SK-N-SH (cell line): ENCODE measurements at regions not wholly inside any gene's neighbourhood (a gene's known extent, or its start where the extent isn't known, plus 50 kb on each side); places are given as distances from the start of the nearest gene placed in this dataset.

Experiments
- CTCF ChIA-PET: fragments of 300-600, 350-600 bp; formaldehyde crosslinking; extraction: SDS; loops from one replicate; lab custom pipeline; 2021; lab: Yijun Ruan, JAX
- POLR2A ChIA-PET: fragments of 350-600 bp; sonication (Branson Sonifier 250); formaldehyde crosslinking; extraction: SDS; loops from one replicate; lab custom pipeline; 2020; ENCODE audit warnings: antibody characterized with exemption, inconsistent platforms; lab: Yijun Ruan, JAX
- DNase-seq: peaks from one replicate; pipeline ENCODE4 v3.0.0; 2012
- H2AFZ ChIP-seq: fragments of 200-600 bp; sonication (generic); 2 replicates; pipeline ENCODE4 v1.8.1; 2016; ENCODE audit warnings: antibody characterized with exemption, mild to moderate bottlenecking, low read depth
- H3F3A ChIP-seq: fragments of 200-600 bp; sonication (generic); replicated peaks from 2 replicates; pipeline ENCODE3; 2016; ENCODE audit warnings: antibody characterized with exemption, mild to moderate bottlenecking; ENCODE audit not compliant: insufficient read depth
- H3K27ac ChIP-seq, 2 experiments: fragments of 200-500 bp in 1 of 2; fragments of 200-600 bp in 1 of 2; sonication (Bioruptor generic) in 1 of 2; sonication (generic), shearing (Covaris generic) in 1 of 2; 2 replicates each; pipeline versions ENCODE4 v1.5.1 to v1.6.1; 2014 to 2016; ENCODE audit warnings: low read depth in 2 of 2, inconsistent platforms in 1 of 2, low read length in 1 of 2, mild to moderate bottlenecking in 1 of 2, mixed read lengths in 1 of 2
- H3K27me3 ChIP-seq: fragments of 200-600 bp; sonication (generic), shearing (Covaris generic); 2 replicates; pipeline ENCODE4 v1.6.1; 2016; ENCODE audit warnings: mixed run types; ENCODE audit not compliant: insufficient read depth
- H3K36me3 ChIP-seq, 2 experiments: fragments of 200-500 bp in 1 of 2; fragments of 200-600 bp in 1 of 2; sonication (Bioruptor generic) in 1 of 2; sonication (generic) in 1 of 2; replicated peaks in 1 of 2; 2 replicates each; pipeline versions ENCODE3 to v1.5.1; 2014 to 2016; ENCODE audit warnings: low read length in 1 of 2, mild to moderate bottlenecking in 1 of 2; ENCODE audit not compliant: insufficient read depth in 2 of 2, control insufficient read depth in 1 of 2
- H3K4me1 ChIP-seq, 2 experiments: fragments of 200-500 bp in 1 of 2; fragments of 200-600 bp in 1 of 2; sonication (Bioruptor generic) in 1 of 2; sonication (generic), shearing (Covaris generic) in 1 of 2; 2 replicates each; pipeline versions ENCODE4 v1.5.1 to v1.6.1; 2014 to 2016; ENCODE audit warnings: low read depth in 1 of 2, low read length in 1 of 2, mixed run types in 1 of 2; ENCODE audit not compliant: insufficient read depth in 2 of 2, control insufficient read depth in 1 of 2
- H3K4me2 ChIP-seq: fragments of 200-600 bp; sonication (generic), shearing (Covaris generic); 2 replicates; pipeline ENCODE4 v1.6.1; 2017; ENCODE audit warnings: mixed run types
- H3K4me3 ChIP-seq, 2 experiments: fragments of 200-500 bp in 1 of 2; fragments of 200-600 bp in 1 of 2; sonication (Bioruptor generic) in 1 of 2; sonication (generic), shearing (Covaris generic) in 1 of 2; 2 replicates each; pipeline versions ENCODE4 v1.5.1 to v1.8.1; 2014 to 2016; ENCODE audit warnings: low read depth in 2 of 2, inconsistent platforms in 1 of 2, low read length in 1 of 2, mild to moderate bottlenecking in 1 of 2, mixed read lengths in 1 of 2, moderate library complexity in 1 of 2
- H3K79me2 ChIP-seq: fragments of 200-600 bp; sonication (generic); 2 replicates; pipeline ENCODE4 v1.8.1; 2017; ENCODE audit warnings: mild to moderate bottlenecking; ENCODE audit not compliant: insufficient read depth
- H3K9ac ChIP-seq: fragments of 200-600 bp; sonication (generic); 2 replicates; pipeline ENCODE4 v1.6.1; 2017; ENCODE audit warnings: mixed run types
- H3K9me2 ChIP-seq: fragments of 200-600 bp; sonication (generic); 2 replicates; pipeline ENCODE4 v1.6.1; 2017; ENCODE audit warnings: mixed run types
- H3K9me3 ChIP-seq: fragments of 200-600 bp; sonication (generic); 2 replicates; pipeline ENCODE4 v1.6.1; 2017; ENCODE audit warnings: mixed run types, mild to moderate bottlenecking, moderate library complexity
- H4K20me1 ChIP-seq: fragments of 200-600 bp; sonication (generic); 2 replicates; pipeline ENCODE4 v1.6.1; 2017; ENCODE audit warnings: mild to moderate bottlenecking, mixed run types; ENCODE audit not compliant: insufficient read depth
- CTCF ChIP-seq: fragments of 200-600 bp; sonication (generic); IDR thresholded peaks from 2 replicates; pipeline ENCODE4 v1.6.1; 2017; ENCODE audit warnings: antibody characterized with exemption, mild to moderate bottlenecking, moderate library complexity
- EZH2phosphoT487 ChIP-seq: fragments of 200-600 bp; sonication (generic); IDR thresholded peaks from 2 replicates; pipeline ENCODE4 v1.6.1; 2017; ENCODE audit warnings: low read depth, mixed run types, mild to moderate bottlenecking, antibody characterized with exemption, moderate library complexity, borderline replicate concordance
- FOXM1 ChIP-seq: IDR thresholded peaks from 2 replicates; pipeline ENCODE4 v1.4.0; 2012; ENCODE audit warnings: low read depth, mild to moderate bottlenecking
- GABPA ChIP-seq: IDR thresholded peaks from 2 replicates; pipeline ENCODE4 v1.4.0; 2012; ENCODE audit warnings: low read depth, mild to moderate bottlenecking
- JUND ChIP-seq: IDR thresholded peaks from 2 replicates; pipeline ENCODE4 v1.4.0; 2012
- MEF2A ChIP-seq: IDR thresholded peaks from 2 replicates; pipeline ENCODE4 v1.4.0; 2012; ENCODE audit warnings: low read depth, borderline replicate concordance
- POLR2AphosphoS5 ChIP-seq: IDR thresholded peaks from 2 replicates; pipeline ENCODE4 v1.6.1; 2012; ENCODE audit warnings: low read depth, low read length
- RCOR1 ChIP-seq: fragments of 150-350 bp; IDR thresholded peaks from 2 replicates; pipeline ENCODE4 v1.6.1; 2017; ENCODE audit warnings: antibody characterized with exemption, low read length
- REST ChIP-seq: IDR thresholded peaks from 2 replicates; pipeline ENCODE4 v1.6.1; 2012; ENCODE audit warnings: mild to moderate bottlenecking, low read depth, low read length, moderate library complexity
- RFX5 ChIP-seq: IDR thresholded peaks from 2 replicates; pipeline ENCODE4 v1.6.1; 2012; ENCODE audit warnings: mild to moderate bottlenecking, improper control_type of control experiment, low read length
- SMC3 ChIP-seq: IDR thresholded peaks from 2 replicates; pipeline ENCODE4 v1.6.1; 2012; ENCODE audit warnings: low read depth, low read length, improper control_type of control experiment
- TAF1 ChIP-seq: IDR thresholded peaks from 2 replicates; pipeline ENCODE4 v1.6.1; 2012; ENCODE audit warnings: low read depth, mild to moderate bottlenecking, low read length, moderate library complexity, borderline replicate concordance
- TCF12 ChIP-seq: IDR thresholded peaks from 2 replicates; pipeline ENCODE4 v1.4.0; 2012
- WGBS: methylation state at CpG from one replicate; pipeline ENCODE4 v1.1.6; 2017; ENCODE audit warnings: low lambda C conversion rate; 5-methylcytosine and 5-hydroxymethylcytosine counted together
- TF ChIP-seq, protein P1 (sequence below): fragments of 150-350 bp; IDR thresholded peaks from 2 replicates; pipeline ENCODE4 v1.6.1; 2017; ENCODE audit warnings: antibody characterized with exemption, low read length, low read depth, borderline replicate concordance
- TF ChIP-seq, protein P2 (sequence below): IDR thresholded peaks from 2 replicates; pipeline ENCODE4; 2012

DNA sequence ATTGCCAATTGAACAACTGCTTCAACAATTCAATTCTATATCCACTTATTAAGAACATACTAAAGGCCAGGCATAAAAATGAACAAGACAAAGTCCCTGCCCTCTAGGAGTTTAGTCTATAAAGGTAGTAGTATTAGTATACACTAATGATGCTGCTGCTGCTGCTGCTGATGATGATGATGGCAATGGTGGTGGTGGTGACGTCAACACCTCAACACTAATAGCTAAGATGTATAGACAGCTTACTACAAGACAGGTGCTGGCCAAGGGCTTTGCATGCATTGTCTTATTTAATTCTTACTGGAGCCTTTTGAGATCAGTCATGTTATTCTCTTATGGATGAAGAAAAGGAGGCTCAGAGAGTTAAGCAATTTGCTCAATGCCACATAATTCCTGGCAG, 164.4 kb upstream of the ASIC2 start:
- no peak overlapping the region for H2AFZ ChIP-seq
- no peaks in the 10 kb centered on the region for H3K79me2 ChIP-seq
- H3K9me3 ChIP-seq, result no peaks in the 10 kb centered on the region
- CTCF ChIA-PET, result interaction anchor here (1.5 kb wide), 1 partner anchor 12 kb away, joined by 4 read pairs; no protein-coding TSS in a partner anchor
- no peaks in the 10 kb centered on the region for H4K20me1 ChIP-seq
- H3K27me3 ChIP-seq, result no peaks in the 10 kb centered on the region
- no peak overlapping the region for H3K4me2 ChIP-seq
- H3K4me3 ChIP-seq, result no peak overlapping the region
- no peak overlapping the region for H3K27ac ChIP-seq
- no peaks in the 10 kb centered on the region for H3K36me3 ChIP-seq
- no peaks in the 10 kb centered on the region for H3K9me2 ChIP-seq
- no peaks in the 10 kb centered on the region for H3F3A ChIP-seq
- POLR2A ChIA-PET, result no interaction called here
- 23% methylated on average over 1 of the region's 1 CpG for WGBS
- H3K9ac ChIP-seq, result no peak overlapping the region
- no peaks in the 10 kb centered on the region; a peak in 1 of 4 replicates for H3K4me1 ChIP-seq
- TF ChIP-seq MEF2A, result no peak
- TF ChIP-seq POLR2AphosphoS5, result no peak
- TF ChIP-seq SMC3, result no peak
- TF ChIP-seq CTCF, result no peak
- TF ChIP-seq, protein P1, sequence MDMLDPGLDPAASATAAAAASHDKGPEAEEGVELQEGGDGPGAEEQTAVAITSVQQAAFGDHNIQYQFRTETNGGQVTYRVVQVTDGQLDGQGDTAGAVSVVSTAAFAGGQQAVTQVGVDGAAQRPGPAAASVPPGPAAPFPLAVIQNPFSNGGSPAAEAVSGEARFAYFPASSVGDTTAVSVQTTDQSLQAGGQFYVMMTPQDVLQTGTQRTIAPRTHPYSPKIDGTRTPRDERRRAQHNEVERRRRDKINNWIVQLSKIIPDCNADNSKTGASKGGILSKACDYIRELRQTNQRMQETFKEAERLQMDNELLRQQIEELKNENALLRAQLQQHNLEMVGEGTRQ, result no peak
- TF ChIP-seq FOXM1, result no peak
- no peak for TF ChIP-seq RFX5
- no peak for TF ChIP-seq RCOR1
- no peak for TF ChIP-seq JUND
- no peak for TF ChIP-seq TCF12
- no peak for TF ChIP-seq TAF1
- TF ChIP-seq GABPA, result no peak
- TF ChIP-seq, protein P2, sequence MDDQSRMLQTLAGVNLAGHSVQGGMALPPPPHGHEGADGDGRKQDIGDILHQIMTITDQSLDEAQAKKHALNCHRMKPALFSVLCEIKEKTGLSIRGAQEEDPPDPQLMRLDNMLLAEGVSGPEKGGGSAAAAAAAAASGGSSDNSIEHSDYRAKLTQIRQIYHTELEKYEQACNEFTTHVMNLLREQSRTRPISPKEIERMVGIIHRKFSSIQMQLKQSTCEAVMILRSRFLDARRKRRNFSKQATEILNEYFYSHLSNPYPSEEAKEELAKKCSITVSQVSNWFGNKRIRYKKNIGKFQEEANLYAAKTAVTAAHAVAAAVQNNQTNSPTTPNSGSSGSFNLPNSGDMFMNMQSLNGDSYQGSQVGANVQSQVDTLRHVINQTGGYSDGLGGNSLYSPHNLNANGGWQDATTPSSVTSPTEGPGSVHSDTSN, result no peak
- TF ChIP-seq, all 33 proteins: peak for 0
- no peak for DNase-seq

- CTCF ChIA-PET, result no interaction called here
- 68% methylated on average over 17 of the region's 17 CpGs for WGBS
- no peak for TF ChIP-seq TCF12
- no peak for TF ChIP-seq RCOR1
- TF ChIP-seq CTCF, result no peak
- TF ChIP-seq, protein P1, result no peak
- no peak for TF ChIP-seq REST
- no peak for TF ChIP-seq EZH2phosphoT487
These were observed 166.2 kb upstream of the ASIC2 start for GRCh38 chr17:33459078-33459940.

More at GRCh38 chr17:33459078-33459940, 166.2 kb upstream of the ASIC2 start:
- Histone ChIP-seq H3K4me1 (no peaks in the 10 kb centered on the region; a peak in 1 of 4 replicates), H2AFZ (no peak overlapping the region), H3K4me2 (no peak overlapping the region), H4K20me1 (no peaks in the 10 kb centered on the region), H3K79me2 (no peaks in the 10 kb centered on the region), H3K4me3 (no peak overlapping the region), H3K27me3 (no peaks in the 10 kb centered on the region), H3K9me3 (no peaks in the 10 kb centered on the region), H3K27ac (no peak overlapping the region), H3K9ac (no peak overlapping the region), H3K36me3 (no peaks in the 10 kb centered on the region), H3F3A (no peaks in the 10 kb centered on the region), H3K9me2 (no peaks in the 10 kb centered on the region)
- no peak for DNase-seq
- POLR2A ChIA-PET, result no interaction called here
